GM20000 (cell line): ENCODE measurements at regions not wholly inside any gene's neighbourhood (a gene's known extent, or its start where the extent isn't known, plus 50 kb on each side); places are given as distances from the start of the nearest gene placed in this dataset.

Experiments used
- DNase-seq: peaks from one replicate; pipeline ENCODE4 v3.0.0; 2012; ENCODE audit warnings: low spot score
- CTCF ChIP-seq: IDR thresholded peaks from 2 replicates; pipeline ENCODE4 v1.5.1; 2012; ENCODE audit warnings: mild to moderate bottlenecking, control low read depth; ENCODE audit errors: extremely low read depth, missing control alignments

- TF ChIP-seq CTCF = no peak
- DNase-seq = no peak
These were observed 92.0 kb downstream of the RBFOX3 start for GRCh38 chr17:79518585-79519523.

- no peak for DNase-seq
These were observed 92.8 kb downstream of the RBFOX3 start for GRCh38 chr17:79517827-79518584.

GRCh38 chr17:79515646-79516571 lies 94.9 kb downstream of the RBFOX3 start:
- no peak for DNase-seq
- no peak for TF ChIP-seq CTCF

More at GRCh38 chr17:79517827-79518584, 92.8 kb downstream of the RBFOX3 start:
- TF ChIP-seq CTCF = no peak

GRCh38 chr17:79515110-79515509 lies 95.7 kb downstream of the RBFOX3 start:
- DNase-seq = no peak
- no peak for TF ChIP-seq CTCF

GRCh38 chr17:79513820-79514535 lies 96.9 kb downstream of the RBFOX3 start:
- TF ChIP-seq CTCF = no peak
- no peak for DNase-seq

GRCh38 chr17:79513206-79513605 lies 97.6 kb downstream of the RBFOX3 start:
- no peak for DNase-seq
- no peak for TF ChIP-seq CTCF
